Common myeloid progenitor, CD34-positive (primary cell): ENCODE measurements at regions not wholly inside any gene's neighbourhood (a gene's known extent, or its start where the extent isn't known, plus 50 kb on each side); places are given as distances from the start of the nearest gene placed in this dataset.
A peak's percentile ranks its signal among the peaks of the same experiment; 100 is the strongest.

Source experiments
- CTCF ChIA-PET: fragments of 350-600 bp; sonication (Branson Sonifier 250); formaldehyde crosslinking; loops from one replicate; lab custom pipeline; 2021; ENCODE audit warnings: antibody characterized with exemption; lab: Charles Lee
- POLR2A ChIA-PET: fragments of 350-600 bp; sonication (Branson Sonifier 250); formaldehyde crosslinking; loops from one replicate; lab custom pipeline; 2021; ENCODE audit warnings: antibody characterized with exemption; lab: Charles Lee
- DNase-seq, 3 donors: peaks; one replicate each; pipeline versions ENCODE4 v3.0.0 to v3.0.0-alpha.2; 2013
- H3K27ac ChIP-seq, 2 experiments: 1 replicate in 1 of 2; 2 replicates in 1 of 2; pipeline ENCODE4 v1.7.0; 2013; ENCODE audit warnings: inconsistent platforms in 2 of 2, low read length in 2 of 2, mild to moderate bottlenecking in 2 of 2, low read depth in 1 of 2, moderate library complexity in 1 of 2; ENCODE audit not compliant: severe bottlenecking in 2 of 2, insufficient read depth in 1 of 2, poor library complexity in 1 of 2
- H3K27me3 ChIP-seq, 5 experiments: replicated peaks in 2 of 5; 1 replicate in 3 of 5; 2 replicates in 2 of 5; pipeline versions ENCODE4 v1.6.1 to v1.7.0; 2013; ENCODE audit warnings: low read length in 4 of 5, mild to moderate bottlenecking in 2 of 5, moderate library complexity in 2 of 5, inconsistent platforms in 1 of 5; ENCODE audit not compliant: insufficient read depth in 5 of 5, control insufficient read depth in 4 of 5
- H3K36me3 ChIP-seq, 4 experiments: 1 replicate in 2 of 4; 2 replicates in 2 of 4; pipeline versions ENCODE4 v1.6.1 to v1.7.0; 2013; ENCODE audit warnings: low read length in 3 of 4, control low read depth in 1 of 4, mild to moderate bottlenecking in 1 of 4; ENCODE audit not compliant: control insufficient read depth in 4 of 4, insufficient read depth in 4 of 4
- H3K4me1 ChIP-seq, 4 experiments: 1 replicate in 3 of 4; 2 replicates in 1 of 4; pipeline versions ENCODE4 v1.6.1 to v1.7.1; 2013; ENCODE audit warnings: low read length in 3 of 4, mild to moderate bottlenecking in 3 of 4, control low read depth in 1 of 4, inconsistent platforms in 1 of 4, moderate library complexity in 1 of 4; ENCODE audit not compliant: control insufficient read depth in 4 of 4, insufficient read depth in 4 of 4; ENCODE audit errors: control extremely low read depth in 1 of 4
- H3K4me3 ChIP-seq, 7 experiments: 1 replicate in 4 of 7; 2 replicates in 3 of 7; pipeline versions ENCODE4 v1.5.1 to v1.7.0; 2013; ENCODE audit warnings: mild to moderate bottlenecking in 7 of 7, low read length in 6 of 7, moderate library complexity in 6 of 7, inconsistent platforms in 2 of 7, low read depth in 2 of 7, control low read depth in 1 of 7; ENCODE audit not compliant: insufficient read depth in 4 of 7, control insufficient read depth in 1 of 7; ENCODE audit errors: extremely low read depth in 1 of 7
- H3K9me3 ChIP-seq, 5 experiments: 1 replicate in 4 of 5; 2 replicates in 1 of 5; pipeline versions ENCODE4 v1.6.1 to v1.7.1; 2013; ENCODE audit warnings: low read length in 4 of 5, mild to moderate bottlenecking in 2 of 5, inconsistent platforms in 1 of 5, low read depth in 1 of 5, moderate library complexity in 1 of 5; ENCODE audit not compliant: control insufficient read depth in 4 of 5, insufficient read depth in 2 of 5; ENCODE audit errors: control extremely low read depth in 1 of 5
- WGBS: methylation state at CpG from one replicate; pipeline ENCODE4 v1.1.5; 2013; ENCODE audit not compliant: insufficient coverage; 5-methylcytosine and 5-hydroxymethylcytosine counted together

- no peak overlapping the region for H3K27ac ChIP-seq
- no peak for DNase-seq
- H3K27me3 ChIP-seq = no peaks in the 10 kb centered on the region
- H3K9me3 ChIP-seq = peaks cover 0 to 2% (median 0%) of the 10 kb centered on the region in 5 experiments
- H3K36me3 ChIP-seq = no peaks in the 10 kb centered on the region
- ChIA-PET CTCF (no interaction called here), POLR2A (no interaction called here)
- WGBS = 100% methylated on average over 2 of the region's 5 CpGs
- H3K4me3 ChIP-seq = no peak overlapping the region
- H3K4me1 ChIP-seq = peaks cover 0 to 9% (median 4%) of the 10 kb centered on the region in 4 experiments
These were observed 441.1 kb upstream of the SEMA3D start for GRCh38 chr7:85627791-85628586.

- Histone ChIP-seq H3K4me1 (peaks cover 0 to 28% (median 9%) of the 10 kb centered on the region in 4 experiments), H3K9me3 (peaks cover 0 to 2% (median 0%) of the 10 kb centered on the region in 5 experiments), H3K36me3 (no peaks in the 10 kb centered on the region), H3K27ac (no peak overlapping the region), H3K4me3 (no peak overlapping the region), H3K27me3 (no peaks in the 10 kb centered on the region)
- CTCF ChIA-PET = no interaction called here
- no peak for DNase-seq
- no CpG with 5 or more reads among the region's 1 CpG for WGBS
- POLR2A ChIA-PET = no interaction called here
These were observed 435.2 kb upstream of the SEMA3D start for GRCh38 chr7:85622059-85622458.

GRCh38 chr7:85620936-85621685 is 434.3 kb upstream of the SEMA3D start:
- ChIA-PET CTCF (interaction anchor here (0.8 kb wide), 1 partner anchor 211 kb away, joined by 3 read pairs; no protein-coding TSS in a partner anchor), POLR2A (no interaction called here)
- Histone ChIP-seq H3K27ac (peak overlapping the region in 1 of 2 experiments; percentile 19), H3K4me1 (peaks cover 0 to 28% (median 9%) of the 10 kb centered on the region in 4 experiments), H3K27me3 (no peaks in the 10 kb centered on the region), H3K36me3 (no peaks in the 10 kb centered on the region), H3K9me3 (peaks cover 0 to 2% (median 0%) of the 10 kb centered on the region in 5 experiments), H3K4me3 (peak overlapping the region in 2 of 7 experiments; percentile 2 to 4)
- peak; percentile 10 to 62 (median 54) for DNase-seq
- WGBS = 0% methylated on average over 2 of the region's 3 CpGs

DNA sequence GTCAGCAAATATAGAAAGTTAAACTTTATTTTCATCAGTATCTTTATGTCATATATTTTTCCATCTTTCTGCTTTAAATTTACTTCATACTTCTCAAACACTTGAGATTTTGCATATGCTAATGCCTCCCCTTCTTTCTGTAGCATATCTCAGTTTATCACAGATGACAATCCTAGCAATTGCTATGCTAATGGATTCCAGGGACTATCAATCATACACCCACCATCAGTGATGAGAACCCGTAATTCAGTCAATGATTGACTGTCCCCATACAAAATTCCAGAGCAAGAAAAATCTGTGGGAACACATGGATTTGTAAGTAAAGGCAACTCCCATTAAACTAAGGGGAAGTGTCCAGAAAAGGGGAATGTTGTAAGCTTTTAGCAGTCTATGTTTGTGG is 432.4 kb upstream of the SEMA3D start:
- no peak for DNase-seq
- H3K4me3 ChIP-seq = no peak overlapping the region
- POLR2A ChIA-PET = interaction anchor here (0.7 kb wide), 1 partner anchor 639 kb away, joined by 3 read pairs; no protein-coding TSS in a partner anchor
- no CpG with 5 or more reads among the region's 1 CpG for WGBS
- no peak overlapping the region for H3K27ac ChIP-seq
- H3K36me3 ChIP-seq = no peaks in the 10 kb centered on the region
- H3K9me3 ChIP-seq = peaks cover 0 to 7% (median 2%) of the 10 kb centered on the region in 5 experiments
- CTCF ChIA-PET = no interaction called here
- no peaks in the 10 kb centered on the region for H3K27me3 ChIP-seq
- H3K4me1 ChIP-seq = peaks cover 0 to 28% (median 9%) of the 10 kb centered on the region in 4 experiments

- peaks cover 0 to 6% (median 3%) of the 10 kb centered on the region in 4 experiments for H3K4me1 ChIP-seq
- no peak overlapping the region for H3K27ac ChIP-seq
- H3K4me3 ChIP-seq = no peak overlapping the region
- WGBS = 100% methylated on average over 5 of the region's 5 CpGs
- no peaks in the 10 kb centered on the region for H3K27me3 ChIP-seq
- no peaks in the 10 kb centered on the region for H3K36me3 ChIP-seq
- ChIA-PET CTCF (no interaction called here), POLR2A (no interaction called here)
- DNase-seq = no peak
- H3K9me3 ChIP-seq = peaks cover 0 to 5% (median 2%) of the 10 kb centered on the region in 5 experiments
These were observed 427.8 kb upstream of the SEMA3D start for GRCh38 chr7:85614684-85615083.

DNA sequence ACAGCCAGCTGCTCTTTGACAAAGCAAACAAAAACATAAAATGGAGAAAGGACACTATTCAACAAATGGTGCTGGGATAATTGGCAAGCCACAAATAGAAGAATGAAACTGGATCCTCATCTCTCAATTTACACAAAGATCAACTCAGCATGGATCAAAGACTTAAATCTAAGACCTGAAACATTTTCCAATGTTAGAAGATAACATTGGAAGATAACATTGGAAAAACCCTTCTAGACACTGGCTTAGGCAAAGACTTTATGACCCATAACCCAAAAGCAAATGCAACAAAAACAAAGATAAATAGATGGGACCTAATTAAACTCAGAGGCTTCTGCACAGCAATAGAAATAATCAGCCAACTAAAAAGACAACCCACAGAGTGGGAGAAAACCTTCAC is 425.7 kb upstream of the SEMA3D start:
- H3K4me1 ChIP-seq = no peaks in the 10 kb centered on the region
- ChIA-PET POLR2A (no interaction called here), CTCF (no interaction called here)
- peaks cover 0 to 5% (median 2%) of the 10 kb centered on the region in 5 experiments for H3K9me3 ChIP-seq
- no peaks in the 10 kb centered on the region for H3K27me3 ChIP-seq
- H3K36me3 ChIP-seq = no peaks in the 10 kb centered on the region
- no peak for DNase-seq
- no peak overlapping the region for H3K4me3 ChIP-seq
- no peak overlapping the region for H3K27ac ChIP-seq

- DNase-seq = no peak
- CTCF ChIA-PET = no interaction called here
- Histone ChIP-seq H3K27ac (no peak overlapping the region), H3K4me3 (no peak overlapping the region), H3K9me3 (no peaks in the 10 kb centered on the region), H3K4me1 (no peaks in the 10 kb centered on the region), H3K27me3 (no peaks in the 10 kb centered on the region), H3K36me3 (no peaks in the 10 kb centered on the region)
- POLR2A ChIA-PET = no interaction called here
These were observed 421.9 kb upstream of the SEMA3D start for GRCh38 chr7:85608804-85609203.
